ENCODE measurements at regions not wholly inside any gene's neighbourhood (a gene's known extent, or its start where the extent isn't known, plus 50 kb on each side); places are given as distances from the start of the nearest gene placed in this dataset.
"Not testable (repeated sequence)": the region's sequence is repeated elsewhere in the genome, so short reads cannot be mapped to it uniquely, and the experiment has no call there.

DNA sequence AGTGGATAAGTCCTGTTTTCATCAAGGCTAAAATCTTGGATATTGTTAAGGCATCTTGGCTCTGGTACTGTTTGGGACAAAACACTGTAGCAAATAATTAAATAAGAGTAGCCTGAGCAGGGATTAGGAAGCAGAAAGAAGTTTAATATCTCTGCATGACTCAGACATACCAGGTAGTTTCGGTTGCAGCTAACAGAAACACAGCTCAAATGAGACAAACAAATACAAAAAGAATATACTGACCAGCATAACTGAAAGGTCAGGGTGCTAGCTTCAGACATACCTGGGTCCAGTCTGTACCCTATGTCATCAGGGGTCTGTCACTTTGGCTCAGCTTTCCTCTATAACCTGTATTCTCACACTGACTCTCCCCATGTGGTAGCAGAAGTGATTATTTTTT, 156.4 kb upstream of the MAP3K1 start:
- no peak for DNase-seq (ENCODE audit: low read depth)

DNA sequence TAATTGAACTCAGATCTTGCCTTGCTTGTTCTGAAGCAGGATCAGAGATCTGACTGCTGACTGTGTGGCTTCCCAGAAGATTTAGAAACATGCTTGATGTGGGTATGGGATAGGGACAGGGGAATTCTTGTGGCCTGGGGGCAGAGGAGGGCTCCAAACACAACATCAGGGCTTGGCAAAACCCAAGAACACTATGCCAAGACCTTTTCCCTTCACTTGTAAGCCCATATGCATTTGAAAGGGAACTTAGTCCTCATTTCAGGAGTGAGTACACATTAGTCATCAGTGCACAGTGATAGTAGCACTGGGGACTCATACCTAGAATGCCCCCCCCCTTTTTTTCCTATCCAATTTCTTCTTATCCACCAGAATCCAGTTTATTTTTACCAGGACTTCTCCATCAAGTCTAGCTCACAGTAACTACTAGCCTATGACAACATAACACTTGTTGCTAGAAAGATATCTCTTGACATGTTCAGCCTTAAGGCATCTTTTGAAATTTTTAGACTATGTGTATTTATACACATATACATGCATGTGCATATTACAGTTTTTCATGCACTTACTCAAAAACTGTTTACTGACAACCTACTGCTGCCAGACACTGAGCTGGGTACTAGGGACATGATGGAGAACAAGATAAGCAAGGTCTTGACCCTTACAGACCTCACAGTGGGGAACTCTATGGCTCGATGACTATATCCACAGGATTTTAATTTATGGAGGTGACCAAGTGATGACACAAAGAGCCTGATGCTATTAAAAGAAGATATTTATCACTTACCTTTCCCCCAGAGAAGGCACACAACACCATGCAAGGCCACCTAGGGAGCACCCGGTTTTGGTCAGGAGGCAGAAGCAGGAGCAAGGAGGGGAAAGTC, 158.3 kb upstream of the MAP3K1 start:
- no peak for DNase-seq (ENCODE audit: low read depth)

DNA sequence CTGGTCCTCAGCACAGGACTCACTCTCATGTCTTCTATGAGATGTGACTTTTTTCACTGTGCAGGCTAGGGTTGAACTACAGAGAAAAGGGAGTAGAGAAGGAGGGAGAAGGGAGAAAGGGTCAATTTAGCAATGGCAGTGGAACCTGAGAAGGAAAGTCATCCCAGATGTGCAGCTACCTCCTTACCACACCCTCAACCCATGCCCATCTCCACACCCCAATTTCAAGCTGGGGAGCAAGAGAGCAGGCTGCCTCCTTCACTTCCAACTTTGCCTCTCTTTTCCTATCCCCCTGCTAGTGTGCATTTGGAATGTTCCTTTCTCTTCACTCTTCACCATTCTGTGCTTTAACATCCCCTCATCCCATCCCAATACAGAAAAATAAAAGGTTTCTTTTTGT, 163.5 kb upstream of the MAP3K1 start:
- no peak for DNase-seq (ENCODE audit: low read depth)

DNA sequence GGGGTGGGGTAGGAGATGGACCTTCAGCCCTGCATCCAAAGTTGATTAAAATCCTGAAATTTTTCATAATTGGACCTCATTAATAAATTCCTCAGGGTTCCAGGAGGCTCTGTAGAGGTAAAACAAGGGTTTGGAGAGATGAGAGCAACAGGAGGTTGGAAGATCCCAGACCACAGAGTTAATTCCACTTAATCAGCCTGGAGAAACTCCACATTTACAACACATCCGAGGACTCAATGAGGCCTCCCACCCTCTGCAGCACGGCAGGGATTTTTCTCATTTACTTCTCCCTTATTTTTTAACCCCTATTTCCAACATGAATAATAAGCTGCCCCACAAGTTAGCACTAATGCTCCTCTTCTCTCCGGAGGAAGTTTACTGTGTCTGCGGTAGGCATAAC, 165.0 kb upstream of the MAP3K1 start:
- DNase-seq (ENCODE audit: low read depth) = no peak

DNA sequence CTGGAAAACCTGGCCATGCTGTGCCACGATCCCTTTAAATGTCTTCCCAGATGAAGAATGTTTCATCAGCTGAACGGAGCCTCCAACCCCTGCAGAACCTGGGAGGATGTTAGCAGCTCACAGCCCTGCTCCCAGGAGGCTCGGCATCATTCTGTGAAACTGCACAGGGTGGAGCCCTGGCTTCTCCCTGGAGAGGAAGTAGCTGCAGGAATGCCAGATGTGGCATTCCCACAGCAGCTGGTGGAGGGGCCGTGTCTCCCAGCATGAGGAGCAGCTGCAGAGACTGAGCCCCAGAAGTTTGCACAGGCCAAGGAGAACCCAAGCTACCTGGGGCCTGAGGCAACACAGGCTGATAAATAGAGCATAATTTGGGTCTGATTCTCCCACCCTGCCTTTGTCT, 165.8 kb upstream of the MAP3K1 start:
- no peak for DNase-seq (ENCODE audit: low read depth)

DNA sequence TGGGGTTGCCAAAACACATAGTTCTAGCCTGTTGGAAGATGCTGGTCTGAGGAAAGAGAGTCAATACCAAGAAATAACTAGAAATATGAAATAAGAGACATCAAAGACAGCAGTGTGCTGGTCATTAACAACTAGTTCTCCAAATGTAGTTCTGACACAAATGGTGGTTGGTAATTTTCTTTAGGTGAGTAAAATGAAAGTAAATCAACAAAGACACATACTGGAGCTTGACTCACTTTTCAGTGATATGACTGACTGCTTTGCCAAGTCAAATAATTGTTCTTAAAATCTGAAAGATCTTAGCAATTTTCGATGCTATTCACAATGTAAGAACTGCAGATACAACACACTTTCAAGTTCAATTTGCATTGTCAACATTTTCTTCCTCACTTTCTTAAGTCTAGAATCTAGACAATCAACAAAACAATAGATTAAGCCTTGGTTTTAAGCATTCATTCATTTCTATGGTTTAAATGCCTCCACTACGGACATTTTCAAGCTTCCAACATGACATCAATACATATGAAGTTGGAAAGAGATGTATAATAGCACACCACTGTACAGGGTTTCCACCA, 166.8 kb upstream of the MAP3K1 start:
- no peak for DNase-seq (ENCODE audit: low read depth)

DNA sequence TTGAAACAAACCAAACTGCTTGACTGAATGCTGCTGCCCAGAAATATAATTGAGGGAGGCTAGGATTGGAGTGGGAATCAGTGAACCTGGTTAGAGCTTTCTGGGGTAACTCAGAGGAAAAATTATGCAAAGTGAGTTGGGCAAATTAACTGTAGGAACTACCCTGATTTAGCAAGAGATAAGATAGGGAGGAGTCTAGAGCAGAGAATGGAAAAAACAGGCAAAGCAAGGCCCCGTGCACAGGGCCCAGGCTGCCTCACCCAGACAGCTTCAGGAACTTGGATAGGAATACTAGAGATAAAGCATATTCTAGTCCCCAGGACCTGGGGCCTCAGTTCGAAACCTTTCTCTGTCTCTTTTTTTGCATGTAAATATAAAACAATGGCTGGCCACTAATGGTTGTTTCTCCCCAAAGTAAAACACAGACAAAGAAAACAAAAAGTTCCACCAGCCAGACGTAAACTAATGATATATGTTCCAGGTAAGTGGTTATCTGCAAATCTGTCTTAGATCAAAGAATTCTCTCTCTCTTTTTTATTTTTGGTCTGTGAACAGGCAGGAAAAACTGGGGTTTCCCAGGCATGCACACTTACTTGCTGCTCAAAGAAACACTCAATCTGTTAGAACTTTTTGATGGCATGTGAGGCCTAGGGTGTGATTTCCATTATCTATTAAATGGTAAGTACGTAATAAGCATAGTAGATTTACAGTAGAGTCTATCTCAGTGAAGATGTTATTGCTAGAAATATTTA, 168.1 kb upstream of the MAP3K1 start:
- DNase-seq (ENCODE audit: low read depth) = no peak

DNA sequence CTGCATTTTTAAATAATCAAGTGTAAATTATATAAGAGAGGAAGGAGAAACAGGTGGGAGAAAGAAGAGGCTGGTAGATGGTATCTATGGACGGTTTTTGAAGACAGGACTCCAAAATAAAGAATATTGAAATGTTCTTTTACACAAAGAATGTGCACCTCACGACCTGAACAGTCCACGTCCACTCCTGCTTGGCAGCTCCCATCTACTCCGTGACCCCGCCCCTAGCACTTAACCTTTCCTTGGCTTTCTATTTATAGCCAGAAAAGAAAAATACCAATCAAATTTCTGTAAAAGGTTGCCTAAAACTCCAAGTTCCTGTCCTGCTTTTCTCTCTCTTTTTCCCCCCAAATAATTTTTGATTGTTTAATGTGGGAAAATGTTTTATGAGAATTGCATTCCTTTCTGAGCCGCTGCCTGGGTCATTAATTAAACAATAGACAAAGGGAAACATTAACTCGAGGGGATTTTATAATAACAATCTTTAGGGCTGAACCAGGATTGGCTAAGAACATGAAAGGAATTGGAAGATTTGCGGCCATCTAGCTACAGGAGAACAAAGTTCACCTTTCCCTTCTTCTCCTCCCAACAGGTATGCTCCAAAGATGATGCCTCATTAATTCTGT, 173.6 kb upstream of the MAP3K1 start:
- DNase-seq (ENCODE audit: low read depth) = no peak

DNA sequence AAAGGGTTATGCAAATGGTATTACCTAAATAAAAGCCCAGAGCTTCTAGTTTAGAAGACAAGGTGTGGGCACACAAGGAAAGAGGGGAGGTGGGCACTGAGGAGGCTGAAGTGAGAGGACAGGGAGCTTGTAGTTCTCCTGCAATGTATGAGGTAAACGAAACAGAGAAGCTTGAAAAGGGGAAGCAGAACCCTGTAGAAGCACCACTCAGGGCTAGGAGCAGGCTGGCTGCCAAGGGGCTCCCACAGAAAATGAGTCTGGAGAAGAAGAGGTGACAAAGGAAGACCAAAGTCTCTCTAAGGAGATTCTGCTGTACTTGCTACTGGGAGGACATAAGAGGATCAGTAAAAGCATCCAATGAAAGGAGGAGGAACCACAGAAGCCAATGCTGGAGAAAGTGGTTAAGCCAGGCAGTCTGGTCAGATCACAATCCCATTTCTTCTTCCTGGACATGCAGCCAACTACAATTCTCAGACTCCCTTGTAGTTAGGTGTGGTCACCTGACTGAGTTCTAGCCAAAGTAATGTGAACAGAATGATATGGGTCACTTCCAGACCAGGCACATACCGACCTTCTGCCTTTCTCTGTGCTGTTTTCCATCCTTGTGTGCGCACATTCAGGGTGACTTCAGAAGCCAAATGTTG, 174.5 kb upstream of the MAP3K1 start:
- DNase-seq (ENCODE audit: low read depth) = no peak

DNA sequence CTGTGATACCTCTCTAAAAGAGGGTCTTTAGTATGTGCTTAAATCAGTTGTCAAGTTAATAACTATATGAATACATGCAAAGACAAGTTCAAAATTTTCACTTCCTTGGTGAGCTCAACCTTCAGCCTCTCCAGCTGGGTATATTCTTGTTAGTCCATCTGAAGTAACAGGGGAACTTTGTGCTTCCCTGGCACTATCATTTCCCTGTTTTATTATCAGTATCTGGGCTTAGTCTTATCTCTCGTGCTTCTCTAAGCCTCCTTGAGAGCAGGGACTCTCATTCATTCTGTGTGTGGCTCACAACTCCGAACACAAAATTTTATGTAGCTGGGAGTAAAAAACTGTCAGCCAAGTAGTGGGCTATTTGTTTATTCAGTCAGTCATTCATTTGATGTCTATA, 175.9 kb upstream of the MAP3K1 start:
- no peak for DNase-seq (ENCODE audit: low read depth)

DNA sequence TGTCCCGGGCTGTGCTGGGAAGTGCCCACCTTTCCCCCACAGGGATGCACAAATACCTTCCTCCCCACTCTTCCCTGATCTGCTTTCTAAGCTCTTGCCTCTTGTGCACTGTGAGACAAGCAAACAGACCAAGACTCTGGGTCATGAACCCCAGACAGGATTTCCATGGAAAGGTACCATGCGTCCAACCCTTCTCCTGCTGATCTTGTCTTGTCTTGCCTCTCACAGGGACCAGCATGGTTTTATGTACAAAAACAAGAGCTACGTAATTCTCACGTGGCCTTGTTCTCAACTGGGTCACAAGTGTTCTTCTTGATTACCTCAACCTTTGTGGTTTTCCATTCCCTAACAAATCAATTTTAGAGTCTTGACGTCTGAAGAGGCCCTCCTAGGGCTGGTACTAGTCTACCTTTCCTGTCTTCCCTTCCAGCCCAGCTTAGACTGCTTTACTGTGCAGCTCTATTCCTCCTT, 176.5 kb upstream of the MAP3K1 start:
- no peak for DNase-seq (ENCODE audit: low read depth)

DNA sequence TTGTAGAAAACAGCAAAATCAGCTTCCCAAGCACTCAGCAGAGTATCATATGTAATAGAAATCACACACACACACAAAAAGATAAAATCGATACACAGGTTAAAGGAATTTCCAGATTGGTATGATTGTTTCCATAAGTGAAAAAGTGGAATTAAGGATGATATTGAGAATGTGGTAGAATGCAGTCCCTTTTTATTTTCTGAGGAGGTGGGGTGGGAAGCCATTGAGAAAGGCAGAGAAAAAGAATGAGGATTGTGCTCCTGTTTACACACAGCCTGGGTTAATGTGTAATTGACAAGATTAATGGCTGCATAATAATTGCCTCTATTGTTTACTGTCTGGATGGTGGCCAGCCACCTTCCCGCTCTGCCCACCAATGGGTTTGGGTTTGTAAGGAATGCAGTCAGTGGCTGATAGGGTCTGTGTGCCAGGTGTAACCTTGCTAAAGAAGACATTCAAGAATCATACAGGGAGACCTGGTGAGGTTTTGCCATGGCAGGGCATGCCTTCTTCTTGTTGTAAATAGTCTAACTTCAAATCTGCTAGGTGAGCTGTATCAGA, 177.2 kb upstream of the MAP3K1 start:
- DNase-seq (ENCODE audit: low read depth) = no peak

DNA sequence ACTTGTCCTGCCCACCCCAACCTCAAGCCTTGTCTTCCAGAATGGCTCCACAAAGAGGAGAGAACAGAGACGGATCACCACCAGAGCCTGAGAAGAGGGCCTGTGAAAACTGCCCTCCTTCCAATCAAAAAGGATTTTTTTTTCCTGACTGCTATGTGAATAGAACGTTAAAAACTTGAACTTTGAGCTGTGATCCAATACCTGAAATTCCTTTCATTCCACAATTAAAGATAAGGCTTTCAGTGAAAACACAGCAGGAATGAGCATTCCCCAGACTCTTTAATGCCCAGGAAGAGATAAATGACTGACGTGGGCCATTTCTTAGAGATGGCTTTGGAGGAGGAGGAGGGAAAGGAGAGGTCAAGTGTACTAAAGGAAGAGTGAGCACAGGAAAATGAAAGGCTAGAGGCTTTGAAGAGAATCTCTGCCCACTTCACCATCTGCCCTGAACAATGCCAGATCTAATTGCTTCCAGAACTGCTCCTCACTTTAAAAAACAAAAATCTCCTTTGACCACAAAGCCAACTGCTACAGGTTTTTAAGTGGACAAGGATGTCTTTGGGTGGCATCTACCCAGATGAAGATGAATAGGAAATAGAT, 177.9 kb upstream of the MAP3K1 start:
- DNase-seq (ENCODE audit: low read depth) = no peak

DNA sequence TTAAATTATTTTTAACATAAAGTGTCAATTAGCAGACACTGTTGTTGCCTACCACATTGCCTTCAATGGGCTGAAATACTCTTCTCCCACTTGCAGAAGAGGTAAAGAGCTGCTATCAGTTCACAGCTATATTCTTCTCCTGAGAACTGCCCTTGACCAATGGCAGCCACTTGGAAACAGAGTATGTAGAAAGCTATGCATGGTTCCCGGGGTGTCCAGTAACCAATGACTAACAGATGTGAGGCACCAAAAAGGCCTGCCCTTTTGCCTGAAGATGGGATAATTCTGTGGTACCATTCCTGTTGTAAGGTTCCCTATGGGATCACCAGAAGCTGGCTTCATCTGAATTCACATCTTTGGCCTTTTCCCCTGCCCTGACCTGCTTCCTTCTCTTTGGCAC, 181.4 kb upstream of the MAP3K1 start:
- no peak for DNase-seq (ENCODE audit: low read depth)

DNA sequence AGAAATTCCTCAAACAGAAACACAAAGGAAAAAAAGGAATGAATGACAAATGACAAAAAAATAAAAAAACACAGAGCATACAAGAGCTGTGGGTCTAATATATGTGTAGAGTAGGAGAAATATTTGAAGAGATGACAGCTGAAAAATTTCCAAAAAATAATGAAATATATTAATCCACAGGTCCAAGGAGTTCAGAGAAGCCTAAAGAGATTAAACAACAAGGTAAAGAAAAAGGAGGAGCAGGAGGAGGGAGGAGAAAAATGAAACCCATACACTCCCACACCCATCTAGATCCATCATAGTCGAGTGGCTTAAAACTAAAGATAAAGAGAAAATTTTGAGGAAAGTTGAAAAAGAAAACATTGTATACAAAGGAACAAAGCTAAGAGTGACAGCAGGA, 182.4 kb upstream of the MAP3K1 start:
- DNase-seq (ENCODE audit: low read depth) = no peak

DNA sequence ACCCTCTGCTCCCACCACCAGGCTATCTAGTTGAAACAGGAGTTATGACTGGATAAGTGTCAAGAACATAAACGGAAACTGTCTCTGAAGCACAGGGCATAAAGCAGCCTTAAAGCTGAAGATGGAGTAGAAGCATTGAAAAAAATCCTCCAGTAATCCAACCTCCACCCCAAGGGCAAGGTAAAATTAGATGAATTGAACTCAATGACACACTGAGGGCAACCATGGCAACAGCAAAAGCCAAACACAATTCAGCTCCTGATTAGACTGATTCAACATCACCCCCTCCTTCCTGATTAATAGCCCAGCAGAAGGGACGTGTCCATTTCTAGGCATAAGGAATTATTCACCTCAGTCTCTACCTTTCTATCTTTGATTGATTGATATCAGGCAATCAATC, 183.2 kb upstream of the MAP3K1 start:
- no peak for DNase-seq (ENCODE audit: low read depth)

DNA sequence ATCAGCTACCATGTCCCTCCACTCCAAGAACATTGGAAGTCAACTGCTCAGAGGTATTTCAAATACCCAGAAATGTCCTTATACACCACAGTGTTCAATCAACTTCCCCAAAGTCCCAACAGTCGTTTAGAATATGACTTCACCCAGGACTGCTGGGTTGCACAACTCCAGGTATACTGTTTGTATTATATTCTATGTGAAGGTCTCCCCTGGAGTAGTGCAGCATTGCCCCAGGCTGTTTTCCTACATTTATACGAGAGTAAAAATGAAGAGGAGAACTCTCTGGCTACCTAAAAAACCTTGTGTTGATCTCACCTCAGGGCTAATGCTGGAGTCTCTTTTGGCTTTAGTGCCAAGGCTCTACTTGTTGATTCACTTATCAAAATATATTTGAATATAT, 183.6 kb upstream of the MAP3K1 start:
- DNase-seq (ENCODE audit: low read depth) = no peak

DNA sequence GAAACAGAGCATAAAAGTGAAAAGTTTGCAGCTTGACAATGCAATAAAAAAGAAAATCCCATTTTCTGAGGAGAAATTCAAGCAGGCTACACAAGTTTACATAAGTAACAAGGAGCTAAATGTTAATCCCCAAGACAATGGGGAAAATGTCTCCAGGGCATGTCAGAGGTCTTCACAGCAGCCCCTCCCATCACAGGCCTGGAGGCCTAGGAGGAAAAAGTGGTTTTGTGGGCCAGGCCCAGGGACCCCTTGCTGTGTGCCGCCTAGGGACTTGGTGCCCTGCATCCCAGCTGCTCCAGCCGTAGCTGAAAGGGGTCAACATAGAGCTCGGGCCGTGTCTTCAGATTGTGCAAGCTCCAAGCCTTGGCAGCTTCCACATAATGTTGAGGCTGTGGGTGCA, 186.7 kb upstream of the MAP3K1 start:
- DNase-seq (ENCODE audit: low read depth) = not testable (repeated sequence)

DNA sequence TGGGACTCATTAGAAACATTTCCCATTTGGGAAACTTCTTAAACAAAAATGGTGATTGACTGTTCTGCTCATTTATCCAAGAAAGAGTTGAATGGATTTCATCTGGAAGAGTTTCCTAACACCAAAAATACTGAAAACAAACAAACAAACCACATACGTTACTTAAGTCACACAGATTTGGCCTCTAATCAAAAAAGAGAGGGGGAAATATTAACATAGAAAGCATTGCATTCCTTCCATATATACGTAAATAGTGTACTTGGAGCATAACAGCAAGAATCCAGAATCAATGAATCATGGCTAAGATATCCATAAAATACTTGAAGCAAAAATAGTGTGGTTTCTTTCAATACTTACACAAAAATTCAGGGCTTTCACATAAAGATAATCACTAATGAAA, 189.8 kb upstream of the MAP3K1 start:
- DNase-seq (ENCODE audit: low read depth) = no peak

DNA sequence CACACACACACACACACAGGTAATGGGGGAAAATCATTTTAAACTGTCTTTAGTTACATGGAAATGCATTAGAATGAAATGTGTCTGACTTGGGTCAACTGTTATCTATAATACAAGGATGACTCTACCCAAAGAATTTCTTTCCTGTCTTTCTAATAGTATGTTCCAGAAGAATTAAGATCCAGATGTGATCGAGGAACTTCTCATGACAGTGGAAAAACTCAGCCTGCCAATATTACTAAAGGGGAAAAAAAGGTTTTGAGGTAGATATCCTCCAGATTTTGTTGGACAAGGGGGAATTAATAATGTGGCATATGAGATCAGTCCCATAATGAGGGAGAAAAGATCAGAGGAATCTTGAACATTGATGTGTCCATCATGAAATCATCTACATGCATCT, 190.6 kb upstream of the MAP3K1 start:
- no peak for DNase-seq (ENCODE audit: low read depth)

DNA sequence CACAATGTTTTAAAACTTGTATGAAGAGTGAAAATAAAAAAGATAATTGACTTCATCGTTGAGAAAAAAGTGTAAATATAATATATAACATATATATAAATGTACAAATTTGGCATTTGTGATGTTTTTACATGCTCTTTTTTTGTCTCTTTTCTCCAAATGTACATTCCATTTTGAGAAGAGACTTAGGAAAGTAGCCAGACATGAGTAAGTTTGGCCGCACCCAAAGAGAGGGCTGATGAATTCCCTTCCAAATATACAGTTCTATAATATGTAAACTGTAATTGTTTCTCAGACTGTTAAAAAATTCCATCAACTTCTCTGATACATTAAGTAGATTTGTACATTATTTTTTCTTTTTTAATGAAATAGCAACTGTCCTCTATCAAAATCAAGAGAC, 193.2 kb upstream of the MAP3K1 start:
- no peak for DNase-seq (ENCODE audit: low read depth)

All from CMK (cell line).